ENCODE measurements at regions not wholly inside any gene's neighbourhood (a gene's known extent, or its start where the extent isn't known, plus 50 kb on each side); places are given as distances from the start of the nearest gene placed in this dataset.

- H3K9me2 ChIP-seq (ENCODE audit: insufficient read depth, low read length): no peaks in the 10 kb centered on the region
- H4K20me1 ChIP-seq (ENCODE audit: insufficient read depth): no peaks in the 10 kb centered on the region
- TF ChIP-seq CTCF (IDR thresholded peaks at IDR 0.05; ENCODE audit: poor library complexity, severe bottlenecking) (no peak), RAD21 (conservative IDR thresholded peaks at IDR 0.05) (no peak), MXI1 (conservative IDR thresholded peaks at IDR 0.05; ENCODE audit: poor library complexity, severe bottlenecking) (no peak), SMC3 (conservative IDR thresholded peaks at IDR 0.05; ENCODE audit: poor library complexity) (no peak), POLR2AphosphoS5 (IDR thresholded peaks at IDR 0.05) (no peak), REST (IDR thresholded peaks at IDR 0.05; ENCODE audit: borderline replicate concordance) (no peak), TAF1 (IDR thresholded peaks at IDR 0.05; ENCODE audit: low read depth) (no peak), EP300 (conservative IDR thresholded peaks at IDR 0.05; ENCODE audit: poor library complexity, severe bottlenecking) (no peak), EZH2 (IDR thresholded peaks at IDR 0.05; ENCODE audit: borderline replicate concordance, insufficient read depth, low read length, poor library complexity, severe bottlenecking) (no peak)
- no peak overlapping the region for H3K27ac ChIP-seq (ENCODE audit: low read length)
- H3K4me3 ChIP-seq (ENCODE audit: low read length): no peak overlapping the region
- H3K9ac ChIP-seq (ENCODE audit: low read length): no peak overlapping the region
- no peaks in the 10 kb centered on the region for H3F3A ChIP-seq (ENCODE audit: insufficient read depth, low read length, poor library complexity, severe bottlenecking)
- H3K36me3 ChIP-seq (ENCODE audit: insufficient read depth, low read length): no peaks in the 10 kb centered on the region
- H3K4me2 ChIP-seq (ENCODE audit: low read length): no peak overlapping the region
- no peak overlapping the region for H2AFZ ChIP-seq (ENCODE audit: low read depth, low read length)
- H3K9me3 ChIP-seq (ENCODE audit: low read length): no peaks in the 10 kb centered on the region
- H3K79me2 ChIP-seq (replicated peaks; ENCODE audit: insufficient read depth, low read length): no peaks in the 10 kb centered on the region
- H3K27me3 ChIP-seq (ENCODE audit: insufficient read depth, low read depth, low read length): no peaks in the 10 kb centered on the region
These were observed 452.9 kb downstream of the TFAP2B start for GRCh38 chr6:51271615-51272014.

GRCh38 chr6:51273228-51273961 lies 454.7 kb downstream of the TFAP2B start:
- no peaks in the 10 kb centered on the region for H3K27me3 ChIP-seq (ENCODE audit: insufficient read depth, low read depth, low read length)
- no peak overlapping the region for H3K9ac ChIP-seq (ENCODE audit: low read length)
- H3K9me2 ChIP-seq (ENCODE audit: insufficient read depth, low read length): no peaks in the 10 kb centered on the region
- no peaks in the 10 kb centered on the region for H4K20me1 ChIP-seq (ENCODE audit: insufficient read depth)
- H3F3A ChIP-seq (ENCODE audit: insufficient read depth, low read length, poor library complexity, severe bottlenecking): no peaks in the 10 kb centered on the region
- no peak overlapping the region for H2AFZ ChIP-seq (ENCODE audit: low read depth, low read length)
- TF ChIP-seq CTCF (IDR thresholded peaks at IDR 0.05; ENCODE audit: poor library complexity, severe bottlenecking): no peak
- TF ChIP-seq POLR2AphosphoS5 (IDR thresholded peaks at IDR 0.05): no peak
- no peak for TF ChIP-seq EZH2 (IDR thresholded peaks at IDR 0.05; ENCODE audit: borderline replicate concordance, insufficient read depth, low read length, poor library complexity, severe bottlenecking)
- TF ChIP-seq RAD21 (conservative IDR thresholded peaks at IDR 0.05): no peak
- TF ChIP-seq SMC3 (conservative IDR thresholded peaks at IDR 0.05; ENCODE audit: poor library complexity): no peak
- no peak for TF ChIP-seq TAF1 (IDR thresholded peaks at IDR 0.05; ENCODE audit: low read depth)
- no peak for TF ChIP-seq MXI1 (conservative IDR thresholded peaks at IDR 0.05; ENCODE audit: poor library complexity, severe bottlenecking)
- TF ChIP-seq REST (IDR thresholded peaks at IDR 0.05; ENCODE audit: borderline replicate concordance): no peak
- TF ChIP-seq EP300 (conservative IDR thresholded peaks at IDR 0.05; ENCODE audit: poor library complexity, severe bottlenecking): no peak
- no peaks in the 10 kb centered on the region for H3K9me3 ChIP-seq (ENCODE audit: low read length)
- no peak overlapping the region for H3K27ac ChIP-seq (ENCODE audit: low read length)
- no peak overlapping the region for H3K4me3 ChIP-seq (ENCODE audit: low read length)
- no peaks in the 10 kb centered on the region for H3K79me2 ChIP-seq (replicated peaks; ENCODE audit: insufficient read depth, low read length)
- no peak overlapping the region for H3K4me2 ChIP-seq (ENCODE audit: low read length)
- H3K36me3 ChIP-seq (ENCODE audit: insufficient read depth, low read length): no peaks in the 10 kb centered on the region

Measured in neural cell (in vitro differentiated cells).